ENCODE measurements at regions not wholly inside any gene's neighbourhood (a gene's known extent, or its start where the extent isn't known, plus 50 kb on each side); places are given as distances from the start of the nearest gene placed in this dataset.

DNA sequence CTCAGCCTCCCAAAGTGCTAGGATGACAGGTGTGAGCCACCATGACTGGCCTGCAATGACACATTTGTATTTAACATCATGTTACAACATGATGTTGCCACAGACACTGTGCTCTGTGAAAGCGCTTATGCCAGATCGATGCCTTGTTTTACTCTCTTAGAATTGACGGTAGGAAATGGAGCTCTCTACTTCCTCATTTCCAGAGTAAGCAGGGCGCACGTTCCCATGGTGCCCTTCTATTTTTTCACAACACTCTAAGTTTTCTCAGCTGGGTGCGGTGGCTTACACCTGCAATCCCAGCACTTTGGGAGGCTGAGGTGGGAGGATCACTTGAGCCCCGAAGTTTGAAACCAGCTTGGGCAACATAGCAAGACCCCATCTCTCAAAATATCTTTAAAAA is 60.7 kb upstream of the DHRSX start:
- Histone ChIP-seq H3K4me1 (ENCODE audit: control insufficient read depth, insufficient read depth, low read length) (no peaks in the 10 kb centered on the region), H3K36me3 (ENCODE audit: control insufficient read depth, insufficient read depth, low read length) (no peaks in the 10 kb centered on the region), H3K27me3 (ENCODE audit: control insufficient read depth, insufficient read depth, low read length) (peaks cover 4% of the 10 kb centered on the region; the same call in 1 of the 2 replicates), H3K56ac (ENCODE audit: extremely low read depth, insufficient read depth, low read length) (no peak overlapping the region), H4K8ac (ENCODE audit: low read depth in 2 of 2, low read length in 2 of 2) (no peak overlapping the region), H2BK20ac (ENCODE audit: low read depth, low read length) (no peak overlapping the region), H2BK120ac (ENCODE audit: low read depth, low read length) (no peak overlapping the region), H3K9me3 (ENCODE audit: control insufficient read depth, insufficient read depth, low read length) (no peaks in the 10 kb centered on the region), H2AK9ac (replicated peaks; ENCODE audit: low read depth, low read length, poor library complexity) (no peak overlapping the region), H4K5ac (ENCODE audit: low read depth, low read length) (no peak overlapping the region), H3K9ac (ENCODE audit: low read depth, low read length) (no peak overlapping the region), H3K4me2 (ENCODE audit: low read depth, low read length) (no peak overlapping the region), H4K20me1 (ENCODE audit: insufficient read depth, low read length) (no peaks in the 10 kb centered on the region), H4K91ac (ENCODE audit: insufficient read depth, low read depth, low read length) (no peak overlapping the region), H2AFZ (replicated peaks; ENCODE audit: low read length, poor library complexity) (no peak overlapping the region), H2AK5ac (ENCODE audit: low read depth, low read length) (no peak overlapping the region), H2BK15ac (ENCODE audit: low read depth, low read length) (no peak overlapping the region), H3K14ac (replicated peaks; ENCODE audit: low read depth, low read length) (no peak overlapping the region), H3K79me1 (ENCODE audit: low read depth in 1 of 2, low read length in 2 of 2) (no peaks in the 10 kb centered on the region), H3K4me3 (ENCODE audit: insufficient read depth, low read depth, low read length) (no peak overlapping the region), H3K27ac (ENCODE audit: insufficient read depth, low read length) (no peak overlapping the region), H3K4ac (ENCODE audit: low read depth, low read length) (no peak overlapping the region), H2BK5ac (ENCODE audit: low read depth, low read length, poor library complexity, severe bottlenecking) (no peak overlapping the region), H3K23ac (ENCODE audit: low read depth, low read length) (no peak overlapping the region), H3K18ac (ENCODE audit: low read depth, low read length) (no peak overlapping the region), H3K9me1 (ENCODE audit: insufficient read depth, low read length) (no peaks in the 10 kb centered on the region)
- intact Hi-C loops (cut with micrococcal nuclease), result no loop called here
- dilution Hi-C loops (cut with HindIII; ENCODE audit: low sequenced_read_pairs, unreplicated experiment), result no loop called here
- ChIA-PET CTCF (no interaction called here), POLR2A (ENCODE audit: unreplicated experiment) (no interaction called here)
- no TSS peak for BruUV-seq (replicated peaks)
- WGBS, 2 experiments (ENCODE audit: extremely low coverage in 2 of 2, insufficient read length in 1 of 2), result no CpG with 5 or more reads among the region's 7 CpGs
- in situ Hi-C loops (cut with MboI; ENCODE audit: low sequenced_read_pairs), result no loop called here
- no peak for ATAC-seq (ENCODE audit: low read depth)
- DNase-seq, result no peak
- no peak for TF ChIP-seq MAZ (IDR thresholded peaks at IDR 0.05; ENCODE audit: borderline replicate concordance, low read depth, low read length)
- TF ChIP-seq FOS (IDR thresholded peaks at IDR 0.05; ENCODE audit: low read depth, low read length), result no peak
- TF ChIP-seq RCOR1 (IDR thresholded peaks at IDR 0.05; ENCODE audit: insufficient replicate concordance, low read length), result no peak
- no peak for TF ChIP-seq CHD1 (IDR thresholded peaks at IDR 0.05; ENCODE audit: low read depth, low read length)
